Left ventricle myocardium superior (tissue), 1 donor: ENCODE measurements at regions not wholly inside any gene's neighbourhood (a gene's known extent, or its start where the extent isn't known, plus 50 kb on each side); places are given as distances from the start of the nearest gene placed in this dataset.

Experiments used
- ATAC-seq: fragments of 200-7000 bp; cut with Tn5 transposase; one replicate; pipeline ENCODE4 v1.9.1; 2020; ENCODE audit warnings: mild to moderate bottlenecking, moderate library complexity
- DNase-seq: peaks from one replicate; pipeline ENCODE4 v3.0.0-alpha.2; 2020
- intact Hi-C: fragments of 100-400 bp; cut with micrococcal nuclease; formaldehyde crosslinking; loops from one replicate; pipeline ENCODE4 v1.11.0; 2022
- donor health status: DM: no; HTN: yes; CAD: no; lungs with severe emphysema.

- DNase-seq, result no peak
- ATAC-seq, result no peak
- intact Hi-C loops, result no loop called here
These were observed 315.4 kb downstream of the HAO1 start for GRCh38 chr20:7624886-7625285.

DNA sequence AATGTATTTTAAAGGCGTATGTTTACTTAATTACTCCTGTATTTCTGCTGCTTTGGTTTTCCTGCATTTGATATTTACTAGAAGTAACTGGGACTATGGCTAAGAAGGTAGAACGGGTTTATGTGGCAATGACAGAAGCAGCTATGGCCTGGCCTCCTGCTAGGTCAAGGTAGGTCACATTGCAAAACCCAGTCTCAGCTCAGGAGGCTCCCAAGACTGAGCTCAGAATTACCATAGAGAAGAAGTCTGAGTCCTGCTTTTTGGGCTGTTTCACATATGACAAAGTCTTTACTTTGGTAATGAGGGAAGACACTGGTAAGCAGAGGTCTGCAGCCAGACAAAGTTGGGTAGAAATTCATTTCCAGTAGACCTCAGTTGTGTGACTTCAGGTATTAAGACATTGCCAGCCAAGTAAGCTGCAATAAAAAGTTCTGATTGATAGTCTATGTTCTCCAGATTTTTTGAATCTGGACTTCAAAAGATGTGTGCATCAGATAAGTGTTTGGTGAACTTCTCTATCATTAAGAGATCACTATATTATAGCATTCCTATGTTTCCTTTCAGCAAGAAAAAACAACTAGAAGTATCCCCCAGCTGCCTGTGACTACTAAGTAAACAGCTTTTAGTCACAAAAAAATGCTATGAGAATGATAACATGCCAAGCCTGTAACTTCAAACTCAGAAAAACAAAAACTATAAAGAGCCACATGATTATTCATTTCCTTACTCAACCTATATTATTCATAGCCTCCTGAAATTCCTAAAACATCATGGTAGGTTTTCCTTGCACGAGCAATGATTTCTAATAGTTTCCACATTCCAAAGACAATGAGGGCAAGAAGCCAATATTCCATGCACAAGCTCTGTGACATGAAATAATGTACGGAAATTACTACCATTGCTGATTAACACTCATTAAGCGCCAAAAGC lies 312.3 kb downstream of the HAO1 start:
- intact Hi-C loops, result no loop called here
- no peak for ATAC-seq
- no peak for DNase-seq

DNA sequence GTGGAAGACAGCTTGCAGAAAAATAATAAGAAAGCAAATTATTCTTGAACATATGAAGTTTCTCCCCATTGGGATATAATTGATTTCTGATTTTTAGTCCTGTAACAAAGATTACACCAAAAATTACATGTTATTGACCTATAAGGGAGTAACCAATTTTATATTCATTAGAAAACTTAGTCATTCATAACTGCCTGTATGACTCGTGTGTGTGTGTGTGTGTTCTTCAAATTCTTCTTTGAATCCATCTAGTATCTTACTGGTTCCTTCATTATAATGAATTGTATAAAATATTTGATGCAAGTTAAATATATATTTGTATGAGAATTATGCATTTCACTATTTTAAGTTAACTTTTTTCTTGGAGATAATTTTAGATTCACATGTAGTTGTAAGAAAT lies 310.4 kb downstream of the HAO1 start:
- no peak for ATAC-seq
- no peak for DNase-seq
- intact Hi-C loops, result no loop called here

GRCh38 chr20:7637184-7637583 lies 303.1 kb downstream of the HAO1 start:
- intact Hi-C loops, result no loop called here

DNA sequence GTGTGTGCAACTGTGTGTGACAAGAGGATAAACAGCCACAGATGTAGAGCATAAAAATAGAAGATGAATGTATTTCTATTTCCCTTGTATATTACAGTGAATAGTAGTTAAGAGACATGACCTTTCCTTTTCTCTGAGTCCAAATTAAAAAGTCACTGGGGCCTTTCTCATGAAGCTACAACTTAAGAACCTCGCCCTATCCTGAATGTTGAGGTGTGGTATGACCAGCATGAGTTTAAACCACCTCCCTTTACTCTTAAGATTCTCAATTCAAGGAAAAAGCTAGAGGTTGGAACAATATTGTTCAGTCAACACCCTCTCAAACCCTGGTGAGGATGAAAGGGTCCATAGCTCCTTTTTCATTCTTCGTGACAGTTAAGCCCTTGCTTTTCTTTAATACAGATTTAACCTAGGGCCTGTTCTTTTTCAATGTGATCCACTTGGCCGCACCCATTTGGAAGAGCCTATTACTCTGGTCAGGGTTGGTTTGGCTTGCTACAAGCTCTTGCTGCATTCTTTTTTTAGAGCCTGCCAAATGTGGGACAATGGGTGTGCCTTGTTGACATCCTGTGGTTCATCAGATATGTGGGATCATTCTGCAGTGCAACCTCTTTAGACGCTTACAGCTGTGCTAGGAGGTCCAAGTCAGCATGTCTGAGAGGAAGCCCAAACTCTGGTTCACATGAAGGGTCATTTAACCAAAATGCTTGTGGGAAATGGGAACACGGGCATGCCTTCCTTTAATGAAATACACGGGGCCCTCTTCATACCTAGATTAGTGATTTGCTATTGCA lies 290.0 kb downstream of the HAO1 start:
- intact Hi-C loops, result no loop called here
- DNase-seq (no peak), ATAC-seq (peak; percentile 77)

More at GRCh38 chr20:7637184-7637583, 303.1 kb downstream of the HAO1 start:
- no peak for DNase-seq
- no peak for ATAC-seq

- intact Hi-C loops, result no loop called here
- ATAC-seq (no peak), DNase-seq (no peak)
These were observed 286.0 kb downstream of the HAO1 start for GRCh38 chr20:7654231-7654630.

DNA sequence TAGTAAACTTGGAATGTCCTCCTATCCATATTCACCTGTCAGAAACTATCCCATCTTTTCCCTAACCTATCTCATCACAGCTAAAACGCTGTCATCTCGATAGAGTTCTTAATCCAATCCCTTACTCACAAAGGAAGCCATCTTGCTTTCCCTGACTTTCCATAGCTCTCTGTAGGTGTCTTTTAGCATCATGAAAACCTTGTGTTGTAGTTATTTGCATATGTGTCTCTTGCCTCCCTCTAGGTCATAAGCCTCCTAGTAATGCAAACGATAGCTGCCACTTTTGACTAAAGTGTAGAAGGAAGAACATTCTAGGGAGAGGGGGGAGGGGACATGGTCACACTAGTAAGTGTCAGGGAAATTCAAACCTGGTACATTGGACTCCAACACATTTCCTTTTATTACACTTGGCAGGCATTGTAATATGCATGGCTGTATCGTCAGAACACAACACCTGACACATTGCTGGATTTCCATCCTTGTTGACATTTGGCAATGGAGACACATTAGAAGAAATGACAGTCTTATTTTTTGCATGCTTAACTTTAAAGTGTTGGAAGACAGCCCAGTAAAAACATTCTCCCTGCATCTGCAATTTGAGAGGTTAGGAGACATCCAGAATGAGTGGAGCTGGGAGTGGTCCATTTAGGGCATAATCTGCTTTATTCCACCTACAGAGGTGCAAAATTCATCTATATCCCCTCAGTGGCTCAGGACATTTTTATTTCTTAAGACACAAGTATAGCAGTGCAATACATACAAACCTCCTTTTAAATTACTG lies 283.4 kb downstream of the HAO1 start:
- ATAC-seq (no peak), DNase-seq (no peak)
- intact Hi-C loops, result no loop called here

- intact Hi-C loops, result no loop called here
- no peak for DNase-seq
- no peak for ATAC-seq
These were observed 282.7 kb downstream of the HAO1 start for GRCh38 chr20:7657569-7657968.

- intact Hi-C loops, result no loop called here
- no peak for DNase-seq
- no peak for ATAC-seq
These were observed 280.1 kb downstream of the HAO1 start for GRCh38 chr20:7660165-7660564.

GRCh38 chr20:7665376-7665775 lies 274.9 kb downstream of the HAO1 start:
- intact Hi-C loops, result no loop called here
- ATAC-seq (no peak), DNase-seq (no peak)

- DNase-seq (no peak), ATAC-seq (no peak)
- intact Hi-C loops, result no loop called here
These were observed 273.1 kb downstream of the HAO1 start for GRCh38 chr20:7667194-7667593.

DNA sequence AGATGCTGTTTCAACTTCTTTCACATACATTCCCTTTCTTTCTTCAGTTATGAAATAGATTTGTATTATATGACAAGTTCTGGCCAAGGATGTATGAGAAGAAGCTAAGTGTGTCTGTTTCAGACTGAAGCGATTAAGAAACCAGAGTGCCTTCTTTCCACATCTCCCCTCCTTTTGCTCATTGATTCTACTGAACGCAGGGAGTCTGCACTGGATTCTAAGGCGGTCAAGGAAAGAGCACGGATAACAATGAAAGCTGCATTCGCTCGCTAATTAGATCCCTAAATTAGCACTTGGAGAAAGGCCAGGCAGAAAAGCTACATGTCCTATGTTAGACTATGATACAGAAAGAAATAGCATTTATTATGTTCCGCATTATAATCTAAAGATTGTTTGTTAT lies 267.7 kb downstream of the HAO1 start:
- no peak for DNase-seq
- ATAC-seq, result no peak
- intact Hi-C loops, result no loop called here

DNA sequence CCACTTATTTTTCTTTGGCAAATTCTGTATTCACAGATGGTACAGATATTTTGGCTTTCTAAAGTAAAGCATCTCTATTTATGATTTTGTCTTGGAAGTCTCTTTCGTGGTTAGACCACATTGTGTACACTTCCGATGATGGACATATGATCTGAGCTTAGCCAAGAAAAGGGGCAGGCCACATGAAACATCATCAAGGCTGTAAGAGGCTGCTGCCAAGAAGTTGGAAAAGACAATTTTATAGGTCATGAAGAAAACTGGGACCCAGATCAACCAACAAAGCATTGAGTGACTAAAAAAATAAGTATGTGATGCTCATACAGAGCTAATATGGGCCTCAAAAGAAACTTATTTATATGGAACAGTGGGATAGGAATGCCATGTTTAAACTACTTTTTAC lies 266.4 kb downstream of the HAO1 start:
- ATAC-seq (no peak), DNase-seq (no peak)
- intact Hi-C loops, result no loop called here

DNA sequence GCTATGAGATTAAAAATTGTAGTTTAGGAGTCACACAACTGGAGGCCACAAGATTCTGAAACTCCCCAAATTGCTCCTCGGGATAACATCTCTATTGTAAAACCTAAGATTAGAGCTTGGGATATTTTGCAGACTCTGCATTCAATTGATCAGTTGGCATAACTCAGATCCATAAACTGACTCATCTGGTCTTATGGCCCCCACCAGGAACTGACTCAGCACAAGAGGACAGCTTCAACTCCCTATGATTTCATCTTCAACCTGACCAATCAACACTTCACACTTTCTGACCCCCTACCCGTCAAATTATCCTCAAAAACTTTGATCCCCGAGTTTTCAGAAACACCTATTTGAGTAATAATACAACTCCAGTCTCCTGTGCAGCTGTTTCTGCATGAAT lies 257.3 kb downstream of the HAO1 start:
- intact Hi-C loops, result no loop called here
- no peak for DNase-seq
- no peak for ATAC-seq

DNA sequence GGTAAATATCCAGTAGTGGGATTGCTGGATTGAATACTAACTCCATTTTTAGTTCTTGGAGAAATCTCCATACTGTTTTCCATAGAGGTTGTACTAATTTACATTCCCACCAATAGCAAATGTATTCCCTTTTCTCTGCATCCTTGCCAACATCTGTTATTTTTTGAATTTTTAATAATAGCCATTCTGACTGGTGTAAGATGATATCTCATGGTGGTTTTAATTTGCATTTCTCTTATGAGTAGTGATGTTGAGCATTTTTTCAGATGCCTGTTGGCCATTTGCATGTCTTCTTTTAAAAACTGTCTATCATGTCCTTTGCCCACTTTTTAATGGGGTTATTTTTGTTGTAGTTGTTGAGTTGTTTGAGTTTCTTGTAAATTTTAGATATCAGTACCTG lies 253.2 kb downstream of the HAO1 start:
- intact Hi-C loops, result no loop called here
- DNase-seq (no peak), ATAC-seq (no peak)

GRCh38 chr20:7689151-7689550 lies 251.1 kb downstream of the HAO1 start:
- intact Hi-C loops, result no loop called here
- no peak for ATAC-seq
- no peak for DNase-seq

GRCh38 chr20:7691647-7692269 lies 248.5 kb downstream of the HAO1 start:
- intact Hi-C loops, result no loop called here
- ATAC-seq, result no peak
- no peak for DNase-seq

DNA sequence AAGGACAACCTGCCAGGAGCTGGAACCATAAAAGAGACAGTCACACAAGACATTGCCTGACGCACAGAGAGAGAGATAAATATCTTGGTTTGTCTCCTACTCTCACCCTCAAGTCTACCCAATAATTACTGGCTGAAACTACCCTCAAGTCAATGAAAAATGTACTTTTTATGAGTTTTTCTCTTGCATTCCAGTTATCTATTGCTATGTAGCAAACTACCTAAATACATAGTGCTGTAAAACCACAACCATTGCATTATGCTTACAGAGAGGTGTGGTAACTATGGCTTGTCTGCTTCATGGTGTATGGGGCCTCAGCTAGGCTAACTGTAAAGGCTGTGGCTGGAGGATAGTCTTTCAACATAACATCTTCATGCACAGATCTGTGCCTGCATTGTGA lies 247.8 kb downstream of the HAO1 start:
- intact Hi-C loops, result no loop called here
- ATAC-seq, result no peak
- no peak for DNase-seq

DNA sequence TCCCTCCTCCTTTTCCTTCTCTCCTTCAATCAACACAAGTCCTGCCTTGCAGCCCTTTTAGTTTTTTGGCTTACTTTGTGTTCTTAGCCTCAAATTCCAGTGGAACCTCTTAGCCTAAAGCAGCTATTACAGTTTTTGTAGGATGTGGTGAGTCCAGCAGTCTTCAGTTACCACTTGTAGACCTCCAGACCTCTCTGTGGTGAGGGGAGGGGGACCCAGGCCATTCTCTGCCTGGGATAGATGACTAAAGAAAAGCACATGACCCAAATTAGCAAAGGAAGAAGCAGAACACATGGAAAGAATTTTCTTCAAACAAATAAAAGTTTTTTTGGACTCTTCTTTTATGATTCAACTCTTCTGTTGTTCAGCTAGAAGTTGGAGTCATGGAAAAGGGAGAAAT lies 246.5 kb downstream of the HAO1 start:
- no peak for ATAC-seq
- no peak for DNase-seq
- intact Hi-C loops, result no loop called here
